ENCODE measurements at regions not wholly inside any gene's neighbourhood (a gene's known extent, or its start where the extent isn't known, plus 50 kb on each side); places are given as distances from the start of the nearest gene placed in this dataset.

DNA sequence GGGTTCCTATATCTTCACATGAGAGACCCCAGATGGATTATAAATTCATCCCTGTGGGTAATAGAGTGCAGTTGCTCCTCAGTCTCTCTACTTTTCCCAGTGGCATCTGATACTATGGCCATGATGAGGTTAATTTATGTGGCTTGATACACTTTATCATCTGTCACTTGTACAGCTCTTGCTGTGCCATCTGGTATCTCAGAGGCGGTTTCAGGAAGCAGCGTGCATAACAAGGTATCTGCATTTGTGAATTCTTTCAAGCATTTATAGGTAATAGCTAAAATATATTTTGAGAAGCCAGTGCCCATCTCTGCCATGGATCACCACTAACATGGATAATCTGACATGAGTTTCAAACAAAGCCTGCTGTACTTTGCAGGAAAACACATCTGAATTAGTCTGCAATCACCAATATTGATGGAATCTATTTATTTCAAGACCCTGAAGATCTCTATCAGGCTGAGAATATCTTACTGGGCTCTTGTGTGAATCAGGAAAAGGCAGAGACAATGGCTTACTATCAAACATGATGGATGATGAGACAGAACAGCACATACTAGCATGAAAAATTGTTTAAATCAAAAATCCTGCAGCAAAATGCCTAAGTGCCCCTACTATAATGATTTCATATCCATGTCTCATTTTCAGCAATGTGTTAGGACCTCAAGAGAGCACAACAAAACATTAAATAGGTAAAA, 548.7 kb upstream of the MAP3K7 start:
- TF ChIP-seq POLR2AphosphoS5 (IDR thresholded peaks at IDR 0.05; ENCODE audit: insufficient read depth in 1 of 2, low read depth in 1 of 2) = no peak
- TF ChIP-seq, protein P1, sequence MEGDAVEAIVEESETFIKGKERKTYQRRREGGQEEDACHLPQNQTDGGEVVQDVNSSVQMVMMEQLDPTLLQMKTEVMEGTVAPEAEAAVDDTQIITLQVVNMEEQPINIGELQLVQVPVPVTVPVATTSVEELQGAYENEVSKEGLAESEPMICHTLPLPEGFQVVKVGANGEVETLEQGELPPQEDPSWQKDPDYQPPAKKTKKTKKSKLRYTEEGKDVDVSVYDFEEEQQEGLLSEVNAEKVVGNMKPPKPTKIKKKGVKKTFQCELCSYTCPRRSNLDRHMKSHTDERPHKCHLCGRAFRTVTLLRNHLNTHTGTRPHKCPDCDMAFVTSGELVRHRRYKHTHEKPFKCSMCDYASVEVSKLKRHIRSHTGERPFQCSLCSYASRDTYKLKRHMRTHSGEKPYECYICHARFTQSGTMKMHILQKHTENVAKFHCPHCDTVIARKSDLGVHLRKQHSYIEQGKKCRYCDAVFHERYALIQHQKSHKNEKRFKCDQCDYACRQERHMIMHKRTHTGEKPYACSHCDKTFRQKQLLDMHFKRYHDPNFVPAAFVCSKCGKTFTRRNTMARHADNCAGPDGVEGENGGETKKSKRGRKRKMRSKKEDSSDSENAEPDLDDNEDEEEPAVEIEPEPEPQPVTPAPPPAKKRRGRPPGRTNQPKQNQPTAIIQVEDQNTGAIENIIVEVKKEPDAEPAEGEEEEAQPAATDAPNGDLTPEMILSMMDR (IDR thresholded peaks at IDR 0.05) = no peak
- no peak for TF ChIP-seq POLR2A (IDR thresholded peaks at IDR 0.05)
